Right lobe of liver (tissue), 6 donors: ENCODE measurements at regions not wholly inside any gene's neighbourhood (a gene's known extent, or its start where the extent isn't known, plus 50 kb on each side); places are given as distances from the start of the nearest gene placed in this dataset.

Experiments
- ATAC-seq, 4 donors: fragments of 200-7000 bp; cut with Tn5 transposase; one replicate each; pipeline ENCODE4 v1.9.1; 2020; ENCODE audit warnings: mild to moderate bottlenecking in 4 of 4, moderate library complexity in 4 of 4
- DNase-seq, 3 donors: peaks; one replicate each; pipeline ENCODE4 v3.0.0-alpha.2; 2020
- H3K27ac ChIP-seq, 3 donors: fragments of 200-600 bp; one replicate each; pipeline ENCODE4 v1.8.0; 2022
- H3K27me3 ChIP-seq, 2 donors: fragments of 200-600 bp; one replicate each; pipeline ENCODE4 v1.8.0; 2022
- H3K36me3 ChIP-seq, 4 donors: fragments of 200-600 bp; sonication (generic) in 1 of 4; one replicate each; pipeline versions ENCODE4 v1.5.1 to v1.8.0; 2017 to 2022; ENCODE audit warnings: control low read depth in 1 of 4
- H3K4me1 ChIP-seq, 4 donors: fragments of 200-600 bp; sonication (generic) in 1 of 4; one replicate each; pipeline versions ENCODE4 v1.5.1 to v1.8.0; 2017 to 2022; ENCODE audit warnings: control low read depth in 1 of 4
- H3K4me3 ChIP-seq, 3 donors: fragments of 200-600 bp; one replicate each; pipeline ENCODE4 v1.8.0; 2022
- H3K9me3 ChIP-seq, 4 donors: fragments of 200-600 bp; sonication (generic) in 1 of 4; one replicate each; pipeline versions ENCODE4 v1.5.1 to v1.8.0; 2017 to 2022; ENCODE audit warnings: control low read depth in 1 of 4
- CTCF ChIP-seq, 4 donors: fragments of 200-600 bp in 3 of 4; fragments of 450-650 bp in 1 of 4; IDR thresholded peaks; one replicate each; pipeline versions ENCODE4 v1.5.1 to v1.8.0; 2016 to 2022; ENCODE audit warnings: antibody characterized with exemption in 4 of 4, mild to moderate bottlenecking in 2 of 4
- POLR2A ChIP-seq: fragments of 450-650 bp; IDR thresholded peaks from one replicate; pipeline ENCODE4 v1.6.1; 2017; ENCODE audit warnings: antibody characterized with exemption, mild to moderate bottlenecking
- WGBS: methylation state at CpG from one replicate; pipeline ENCODE4 v1.1.6; 2018; ENCODE audit warnings: low coverage, low lambda C conversion rate; ENCODE audit not compliant: insufficient coverage; ENCODE audit errors: missing lambda C conversion rate; 5-methylcytosine and 5-hydroxymethylcytosine counted together
- intact Hi-C, 2 donors: fragments of 100-400 bp; cut with DNase I; formaldehyde crosslinking; loops; one replicate each; pipeline versions ENCODE4 v1.11.2 to v1.14.1; 2022
- donor health status: DM: no; HTN: yes; CAD: no.
- donor health status: DM: no; HTN: no; CAD: no.
- donor health status: DM: no; HTN: no; CAD: no.
- donor health status: DM: no; HTN: yes; CAD: no.
- donor health status: DM: no; HTN: yes; CAD: no.

GRCh38 chr4:145388043-145388442 is 93.6 kb upstream of the SMAD1 start:
- Histone ChIP-seq H3K9me3 (no peaks in the 10 kb centered on the region), H3K27me3 (no peaks in the 10 kb centered on the region), H3K4me1 (no peaks in the 10 kb centered on the region), H3K27ac (no peak overlapping the region), H3K36me3 (no peaks in the 10 kb centered on the region), H3K4me3 (no peak overlapping the region)
- 37% methylated on average over 3 of the region's 3 CpGs for WGBS
- TF ChIP-seq POLR2A, result no peak
- TF ChIP-seq CTCF (IDR thresholded peaks at IDR 0.05), result no peak
- no peak for DNase-seq
- intact Hi-C loops, result no loop called here
- no peak for ATAC-seq

GRCh38 chr4:145387079-145387478 is 94.6 kb upstream of the SMAD1 start:
- no peaks in the 10 kb centered on the region for H3K9me3 ChIP-seq
- H3K4me1 ChIP-seq, result no peaks in the 10 kb centered on the region
- H3K36me3 ChIP-seq, result no peaks in the 10 kb centered on the region
- H3K27ac ChIP-seq, result no peak overlapping the region
- intact Hi-C loops, result no loop called here
- WGBS, result 70% methylated on average over 3 of the region's 3 CpGs
- DNase-seq, result no peak
- peak in 1 of 4 donors; percentile 67 for ATAC-seq
- H3K4me3 ChIP-seq, result no peak overlapping the region
- H3K27me3 ChIP-seq, result no peaks in the 10 kb centered on the region
- no peak for TF ChIP-seq CTCF (IDR thresholded peaks at IDR 0.05)
- no peak for TF ChIP-seq POLR2A

GRCh38 chr4:145381163-145381562 is 100.5 kb upstream of the SMAD1 start:
- ATAC-seq (no peak), DNase-seq (no peak)
- Histone ChIP-seq H3K27me3 (no peaks in the 10 kb centered on the region), H3K9me3 (no peaks in the 10 kb centered on the region), H3K4me1 (no peaks in the 10 kb centered on the region), H3K36me3 (no peaks in the 10 kb centered on the region), H3K4me3 (no peak overlapping the region), H3K27ac (no peak overlapping the region)
- 80% methylated on average over 1 of the region's 1 CpG for WGBS
- TF ChIP-seq CTCF (IDR thresholded peaks at IDR 0.05), result no peak
- no peak for TF ChIP-seq POLR2A
- intact Hi-C loops, result no loop called here

GRCh38 chr4:145380123-145380522 is 101.5 kb upstream of the SMAD1 start:
- no peak for ATAC-seq
- no peak overlapping the region for H3K4me3 ChIP-seq

More at GRCh38 chr4:145380123-145380522, 101.5 kb upstream of the SMAD1 start:
- H3K36me3 ChIP-seq, result no peaks in the 10 kb centered on the region
- DNase-seq, result no peak
- intact Hi-C loops, result no loop called here
- no peak overlapping the region for H3K27ac ChIP-seq
- TF ChIP-seq POLR2A, result no peak
- no peak for TF ChIP-seq CTCF (IDR thresholded peaks at IDR 0.05)
- no peaks in the 10 kb centered on the region for H3K4me1 ChIP-seq
- no peaks in the 10 kb centered on the region for H3K9me3 ChIP-seq
- H3K27me3 ChIP-seq, result no peaks in the 10 kb centered on the region
